GM12872 (cell line): ENCODE measurements at regions not wholly inside any gene's neighbourhood (a gene's known extent, or its start where the extent isn't known, plus 50 kb on each side); places are given as distances from the start of the nearest gene placed in this dataset.

Source experiments
- TF ChIP-seq, protein P1 (sequence below): IDR thresholded peaks from 3 replicates; pipeline ENCODE4 v1.5.1; 2011; ENCODE audit warnings: low read depth, mild to moderate bottlenecking, low read length, moderate library complexity; ENCODE audit not compliant: insufficient read depth

- TF ChIP-seq, protein P1, sequence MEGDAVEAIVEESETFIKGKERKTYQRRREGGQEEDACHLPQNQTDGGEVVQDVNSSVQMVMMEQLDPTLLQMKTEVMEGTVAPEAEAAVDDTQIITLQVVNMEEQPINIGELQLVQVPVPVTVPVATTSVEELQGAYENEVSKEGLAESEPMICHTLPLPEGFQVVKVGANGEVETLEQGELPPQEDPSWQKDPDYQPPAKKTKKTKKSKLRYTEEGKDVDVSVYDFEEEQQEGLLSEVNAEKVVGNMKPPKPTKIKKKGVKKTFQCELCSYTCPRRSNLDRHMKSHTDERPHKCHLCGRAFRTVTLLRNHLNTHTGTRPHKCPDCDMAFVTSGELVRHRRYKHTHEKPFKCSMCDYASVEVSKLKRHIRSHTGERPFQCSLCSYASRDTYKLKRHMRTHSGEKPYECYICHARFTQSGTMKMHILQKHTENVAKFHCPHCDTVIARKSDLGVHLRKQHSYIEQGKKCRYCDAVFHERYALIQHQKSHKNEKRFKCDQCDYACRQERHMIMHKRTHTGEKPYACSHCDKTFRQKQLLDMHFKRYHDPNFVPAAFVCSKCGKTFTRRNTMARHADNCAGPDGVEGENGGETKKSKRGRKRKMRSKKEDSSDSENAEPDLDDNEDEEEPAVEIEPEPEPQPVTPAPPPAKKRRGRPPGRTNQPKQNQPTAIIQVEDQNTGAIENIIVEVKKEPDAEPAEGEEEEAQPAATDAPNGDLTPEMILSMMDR = no peak
These were observed 104.9 kb downstream of the MZT1 start for GRCh38 chr13:72622546-72622945.

DNA sequence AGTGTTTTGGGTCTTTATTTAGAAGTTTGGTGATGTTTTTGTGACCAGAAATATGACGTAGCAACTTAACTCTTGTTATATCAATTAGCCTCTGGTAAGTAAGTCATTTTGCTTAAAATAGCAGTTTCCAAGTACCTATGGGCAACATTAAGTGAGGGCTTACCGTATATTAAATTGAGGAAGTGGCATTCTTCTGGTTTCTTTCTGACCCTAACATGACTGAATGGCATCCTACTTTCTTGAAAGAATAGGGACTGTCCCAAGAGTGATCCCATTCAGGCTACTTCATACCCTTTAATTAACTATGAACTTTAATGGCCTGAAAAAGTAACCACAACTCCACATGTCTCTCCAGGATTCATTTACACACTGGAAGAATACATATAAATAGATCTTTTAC is 106.6 kb downstream of the MZT1 start:
- TF ChIP-seq, protein P1 = no peak

DNA sequence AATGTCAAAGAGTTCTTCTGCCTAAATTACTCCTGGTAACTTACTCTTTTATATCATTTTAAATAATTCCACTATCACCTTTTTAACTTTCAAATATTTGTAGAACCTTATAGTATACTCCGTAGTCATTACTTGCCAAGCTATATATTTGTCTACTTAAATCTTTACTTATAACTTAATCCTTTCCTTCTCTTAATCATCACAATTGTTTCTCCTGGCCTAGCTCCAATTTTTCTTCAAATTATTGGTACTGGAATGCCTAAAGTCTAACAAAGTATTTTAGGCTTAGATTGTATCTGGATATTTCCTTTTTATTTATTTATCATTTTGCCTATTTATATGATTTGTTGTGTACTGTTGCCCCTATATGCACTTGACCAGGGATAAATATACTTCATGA is 109.5 kb downstream of the MZT1 start:
- TF ChIP-seq, protein P1 = no peak

DNA sequence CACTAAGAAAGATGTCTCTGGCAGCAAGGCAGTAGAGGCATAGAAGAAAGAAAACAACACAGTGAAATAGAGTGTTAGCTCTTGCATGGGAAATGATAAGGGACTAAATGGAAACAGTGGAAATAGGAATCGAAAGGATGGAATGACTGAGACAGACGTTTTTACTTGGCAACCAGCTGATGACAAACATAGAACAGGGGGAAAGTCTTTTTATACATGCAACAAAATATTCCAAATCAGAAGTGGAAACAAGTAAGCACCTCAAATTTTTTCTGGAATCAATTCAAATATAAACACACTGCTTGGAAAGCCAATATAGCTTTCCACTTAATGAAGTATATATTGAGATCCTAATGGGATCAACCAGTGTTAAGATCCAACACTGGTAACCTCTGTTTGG is 110.2 kb downstream of the MZT1 start:
- TF ChIP-seq, protein P1 = no peak

GRCh38 chr13:72599178-72599743 is 128.2 kb downstream of the MZT1 start:
- TF ChIP-seq, protein P1 = no peak

- TF ChIP-seq, protein P1 = no peak
These were observed 137.2 kb downstream of the MZT1 start for GRCh38 chr13:72590091-72590740.

- TF ChIP-seq, protein P1 = no peak
These were observed 140.9 kb downstream of the MZT1 start for GRCh38 chr13:72586518-72586917.
